ENCODE measurements at regions not wholly inside any gene's neighbourhood (a gene's known extent, or its start where the extent isn't known, plus 50 kb on each side); places are given as distances from the start of the nearest gene placed in this dataset.
"Not testable (repeated sequence)": the region's sequence is repeated elsewhere in the genome, so short reads cannot be mapped to it uniquely, and the experiment has no call there.

GRCh38 chr2:133887676-133888040 lies 319.4 kb upstream of the NCKAP5 start:
- no peak overlapping the region for H3K9ac ChIP-seq (ENCODE audit: insufficient read length, low read depth)
- TF ChIP-seq YY1 (IDR thresholded peaks at IDR 0.05; ENCODE audit: insufficient read depth, insufficient read length) (no peak), ZNF274 (IDR thresholded peaks at IDR 0.05; ENCODE audit: low read depth, low read length) (no peak), SUZ12 (IDR thresholded peaks at IDR 0.05; ENCODE audit: extremely low read depth, insufficient read depth, insufficient read length) (no peak)
- H3K4me3 ChIP-seq (ENCODE audit: insufficient read length, low read depth), result no peak overlapping the region
- no peak for DNase-seq (ENCODE audit: low read depth, low spot score)
- H3K4me1 ChIP-seq (ENCODE audit: insufficient read depth, insufficient read length), result peaks cover 3% of the 10 kb centered on the region
- H3K27me3 ChIP-seq (ENCODE audit: insufficient read depth, insufficient read length), result no peaks in the 10 kb centered on the region
- H3K36me3 ChIP-seq (ENCODE audit: insufficient read depth, insufficient read length, low read length), result no peaks in the 10 kb centered on the region
- H3K9me3 ChIP-seq (ENCODE audit: insufficient read depth, low read length), result no peaks in the 10 kb centered on the region

DNA sequence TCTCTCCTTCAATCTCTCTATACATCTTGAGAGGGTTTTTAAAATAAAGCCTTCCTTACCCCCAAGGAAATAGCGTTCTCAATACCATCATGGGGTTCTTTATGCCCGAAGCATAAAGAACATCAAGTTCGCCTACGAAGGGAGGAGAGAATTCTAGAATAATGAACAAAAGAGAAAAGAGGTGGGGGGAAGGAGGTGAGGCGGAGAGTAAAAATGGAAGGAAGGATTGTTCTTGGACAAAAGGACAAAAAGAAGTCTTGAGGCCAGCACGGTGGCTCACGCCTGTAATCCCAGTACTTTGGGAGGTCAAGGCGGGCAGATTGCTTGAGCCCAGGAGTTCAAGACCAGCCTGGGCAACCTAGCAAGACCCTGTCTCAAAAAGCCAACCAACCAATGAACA lies 319.8 kb upstream of the NCKAP5 start:
- DNase-seq (ENCODE audit: low read depth, low spot score), result no peak
- Histone ChIP-seq H3K27me3 (ENCODE audit: insufficient read depth, insufficient read length) (no peaks in the 10 kb centered on the region), H3K9me3 (ENCODE audit: insufficient read depth, low read length) (no peaks in the 10 kb centered on the region), H3K36me3 (ENCODE audit: insufficient read depth, insufficient read length, low read length) (no peaks in the 10 kb centered on the region), H3K4me3 (ENCODE audit: insufficient read length, low read depth) (no peak overlapping the region), H3K4me1 (ENCODE audit: insufficient read depth, insufficient read length) (peaks cover 3% of the 10 kb centered on the region), H3K9ac (ENCODE audit: insufficient read length, low read depth) (no peak overlapping the region)
- no peak for TF ChIP-seq SUZ12 (IDR thresholded peaks at IDR 0.05; ENCODE audit: extremely low read depth, insufficient read depth, insufficient read length)
- no peak for TF ChIP-seq ZNF274 (IDR thresholded peaks at IDR 0.05; ENCODE audit: low read depth, low read length)
- no peak for TF ChIP-seq YY1 (IDR thresholded peaks at IDR 0.05; ENCODE audit: insufficient read depth, insufficient read length)

DNA sequence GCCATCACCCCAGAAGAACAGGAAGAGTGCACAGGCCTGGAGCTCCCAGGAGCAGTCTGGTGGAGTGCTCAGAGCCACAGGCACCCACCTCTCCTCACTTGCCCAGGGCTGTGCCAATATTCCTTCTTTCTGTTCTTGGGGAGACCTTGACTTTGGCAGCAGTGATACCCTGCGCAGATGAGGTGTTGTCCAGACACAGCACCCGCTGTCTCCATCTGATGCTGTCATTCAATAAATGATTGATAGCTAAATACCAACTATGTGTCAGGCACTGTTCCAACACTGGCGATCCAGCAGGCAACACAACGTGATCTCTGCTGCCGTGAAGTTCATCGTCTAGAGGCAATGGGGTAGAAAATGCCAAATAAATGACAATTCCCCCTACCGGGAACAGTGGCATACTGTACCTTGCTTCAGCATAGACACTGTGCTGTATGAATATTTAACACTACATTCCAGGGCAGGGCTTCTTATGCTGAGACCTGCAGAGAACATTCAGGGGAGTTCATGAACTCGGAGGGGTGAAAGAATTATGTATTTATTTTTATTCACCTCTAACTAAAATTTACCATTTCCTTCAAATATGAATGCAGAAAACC lies 320.5 kb upstream of the NCKAP5 start:
- TF ChIP-seq ZNF274 (IDR thresholded peaks at IDR 0.05; ENCODE audit: low read depth, low read length), result no peak
- no peak for TF ChIP-seq YY1 (IDR thresholded peaks at IDR 0.05; ENCODE audit: insufficient read depth, insufficient read length)
- no peak for TF ChIP-seq SUZ12 (IDR thresholded peaks at IDR 0.05; ENCODE audit: extremely low read depth, insufficient read depth, insufficient read length)
- DNase-seq (ENCODE audit: low read depth, low spot score), result no peak
- H3K4me1 ChIP-seq (ENCODE audit: insufficient read depth, insufficient read length), result peaks cover 3% of the 10 kb centered on the region
- H3K36me3 ChIP-seq (ENCODE audit: insufficient read depth, insufficient read length, low read length), result no peaks in the 10 kb centered on the region
- H3K9me3 ChIP-seq (ENCODE audit: insufficient read depth, low read length), result no peaks in the 10 kb centered on the region
- H3K9ac ChIP-seq (ENCODE audit: insufficient read length, low read depth), result no peak overlapping the region
- no peak overlapping the region for H3K4me3 ChIP-seq (ENCODE audit: insufficient read length, low read depth)
- no peaks in the 10 kb centered on the region for H3K27me3 ChIP-seq (ENCODE audit: insufficient read depth, insufficient read length)

- peaks cover 3% of the 10 kb centered on the region for H3K4me1 ChIP-seq (ENCODE audit: insufficient read depth, insufficient read length)
- DNase-seq (ENCODE audit: low read depth, low spot score), result no peak
- H3K9ac ChIP-seq (ENCODE audit: insufficient read length, low read depth), result no peak overlapping the region
- no peak overlapping the region for H3K4me3 ChIP-seq (ENCODE audit: insufficient read length, low read depth)
- no peaks in the 10 kb centered on the region for H3K36me3 ChIP-seq (ENCODE audit: insufficient read depth, insufficient read length, low read length)
- H3K9me3 ChIP-seq (ENCODE audit: insufficient read depth, low read length), result peaks cover 7% of the 10 kb centered on the region; the same call in 1 of the 2 replicates
- no peak for TF ChIP-seq ZNF274 (IDR thresholded peaks at IDR 0.05; ENCODE audit: low read depth, low read length)
- no peak for TF ChIP-seq SUZ12 (IDR thresholded peaks at IDR 0.05; ENCODE audit: extremely low read depth, insufficient read depth, insufficient read length)
- TF ChIP-seq YY1 (IDR thresholded peaks at IDR 0.05; ENCODE audit: insufficient read depth, insufficient read length), result no peak
- no peaks in the 10 kb centered on the region for H3K27me3 ChIP-seq (ENCODE audit: insufficient read depth, insufficient read length)
Observed at GRCh38 chr2:133892352-133892913, 324.2 kb upstream of the NCKAP5 start.

GRCh38 chr2:133894429-133894828 lies 326.2 kb upstream of the NCKAP5 start:
- no peak overlapping the region for H3K4me3 ChIP-seq (ENCODE audit: insufficient read length, low read depth)
- peaks cover 7% of the 10 kb centered on the region; the same call in 1 of the 2 replicates for H3K9me3 ChIP-seq (ENCODE audit: insufficient read depth, low read length)
- peaks cover 3% of the 10 kb centered on the region for H3K4me1 ChIP-seq (ENCODE audit: insufficient read depth, insufficient read length)
- H3K36me3 ChIP-seq (ENCODE audit: insufficient read depth, insufficient read length, low read length), result no peaks in the 10 kb centered on the region
- DNase-seq (ENCODE audit: low read depth, low spot score), result no peak
- H3K9ac ChIP-seq (ENCODE audit: insufficient read length, low read depth), result no peak overlapping the region
- H3K27me3 ChIP-seq (ENCODE audit: insufficient read depth, insufficient read length), result no peaks in the 10 kb centered on the region
- no peak for TF ChIP-seq ZNF274 (IDR thresholded peaks at IDR 0.05; ENCODE audit: low read depth, low read length)
- TF ChIP-seq SUZ12 (IDR thresholded peaks at IDR 0.05; ENCODE audit: extremely low read depth, insufficient read depth, insufficient read length), result no peak
- no peak for TF ChIP-seq YY1 (IDR thresholded peaks at IDR 0.05; ENCODE audit: insufficient read depth, insufficient read length)

GRCh38 chr2:133897838-133898237 lies 329.6 kb upstream of the NCKAP5 start:
- H3K4me3 ChIP-seq (ENCODE audit: insufficient read length, low read depth); DNase-seq (ENCODE audit: low read depth, low spot score); H3K36me3 ChIP-seq (ENCODE audit: insufficient read depth, insufficient read length, low read length); H3K4me1 ChIP-seq (ENCODE audit: insufficient read depth, insufficient read length); H3K9me3 ChIP-seq (ENCODE audit: insufficient read depth, low read length); H3K27me3 ChIP-seq (ENCODE audit: insufficient read depth, insufficient read length); H3K9ac ChIP-seq (ENCODE audit: insufficient read length, low read depth): not testable (repeated sequence)

- Histone ChIP-seq H3K36me3 (ENCODE audit: insufficient read depth, insufficient read length, low read length) (no peaks in the 10 kb centered on the region), H3K9ac (ENCODE audit: insufficient read length, low read depth) (no peak overlapping the region), H3K9me3 (ENCODE audit: insufficient read depth, low read length) (no peaks in the 10 kb centered on the region), H3K27me3 (ENCODE audit: insufficient read depth, insufficient read length) (no peaks in the 10 kb centered on the region), H3K4me3 (ENCODE audit: insufficient read length, low read depth) (no peak overlapping the region), H3K4me1 (ENCODE audit: insufficient read depth, insufficient read length) (no peaks in the 10 kb centered on the region)
- no peak for DNase-seq (ENCODE audit: low read depth, low spot score)
- TF ChIP-seq ZNF274 (IDR thresholded peaks at IDR 0.05; ENCODE audit: low read depth, low read length) (no peak), SUZ12 (IDR thresholded peaks at IDR 0.05; ENCODE audit: extremely low read depth, insufficient read depth, insufficient read length) (no peak), YY1 (IDR thresholded peaks at IDR 0.05; ENCODE audit: insufficient read depth, insufficient read length) (no peak)
Observed at GRCh38 chr2:133900909-133901308, 332.6 kb upstream of the NCKAP5 start.
